ENCODE measurements at regions not wholly inside any gene's neighbourhood (a gene's known extent, or its start where the extent isn't known, plus 50 kb on each side); places are given as distances from the start of the nearest gene placed in this dataset.

DNA sequence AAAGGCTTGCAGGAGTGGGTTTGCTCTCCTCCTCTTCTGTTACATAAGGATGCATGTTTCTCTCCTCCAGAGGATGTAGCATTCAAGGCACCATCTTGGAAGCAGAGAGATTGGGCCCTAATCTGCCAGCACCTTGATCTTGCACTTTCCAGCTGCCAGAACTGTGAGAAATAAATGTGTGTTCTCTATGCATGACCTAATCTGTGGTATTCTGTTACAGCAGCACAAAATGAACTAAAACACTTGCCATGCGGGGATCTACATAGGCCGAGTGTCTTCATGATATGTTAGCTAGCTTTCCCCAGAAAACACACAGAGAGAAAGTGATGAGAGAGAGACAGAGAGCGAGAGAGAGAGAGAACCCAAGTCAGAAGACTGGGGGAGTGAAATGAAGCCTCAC lies 273.5 kb downstream of the UTP18 start:
- no peak overlapping the region for H3K9ac ChIP-seq (ENCODE audit: control insufficient read depth, extremely low read depth, insufficient read depth, low read length)
- no peak overlapping the region for H3K27ac ChIP-seq (ENCODE audit: control insufficient read depth, insufficient read depth, low read length)
- no peak overlapping the region for H2AFZ ChIP-seq (ENCODE audit: control insufficient read depth, low read length)
- H3K4me2 ChIP-seq (ENCODE audit: control insufficient read depth, extremely low read depth, insufficient read depth, low read depth, low read length): no peak overlapping the region
- no peaks in the 10 kb centered on the region for H3K9me1 ChIP-seq (ENCODE audit: control insufficient read depth, extremely low read depth, insufficient read depth, low read length)
- FAIRE-seq (no peak), DNase-seq (ENCODE audit: low read depth, low spot score) (no peak)
- H4K20me1 ChIP-seq (ENCODE audit: control insufficient read depth, extremely low read depth, insufficient read depth, low read length): no peaks in the 10 kb centered on the region
- H3K4me1 ChIP-seq (ENCODE audit: control insufficient read depth, extremely low read depth, insufficient read depth, low read length): no peaks in the 10 kb centered on the region
- dilution Hi-C loops (cut with MboI; ENCODE audit: extremely low pct_ligation_motif_present, low sequenced_read_pairs): no loop called here
- no peaks in the 10 kb centered on the region for H3K27me3 ChIP-seq (ENCODE audit: control insufficient read depth, extremely low read depth, insufficient read depth, low read length)
- H3K9me3 ChIP-seq (ENCODE audit: control insufficient read depth, low read depth, low read length): no peaks in the 10 kb centered on the region
- no peaks in the 10 kb centered on the region for H3K36me3 ChIP-seq (ENCODE audit: control insufficient read depth in 2 of 2, extremely low read depth in 1 of 2, insufficient read depth in 2 of 2, low read length in 2 of 2)
- H3K4me3 ChIP-seq (ENCODE audit: control insufficient read depth in 2 of 3, extremely low read depth in 1 of 3, insufficient read depth in 2 of 3, low read depth in 1 of 3, low read length in 3 of 3): no peak overlapping the region
- no peaks in the 10 kb centered on the region for H3K79me2 ChIP-seq (ENCODE audit: control insufficient read depth, insufficient read depth, low read length)
- no peak for TF ChIP-seq EZH2 (IDR thresholded peaks at IDR 0.05; ENCODE audit: low read length)
- TF ChIP-seq, protein P1, sequence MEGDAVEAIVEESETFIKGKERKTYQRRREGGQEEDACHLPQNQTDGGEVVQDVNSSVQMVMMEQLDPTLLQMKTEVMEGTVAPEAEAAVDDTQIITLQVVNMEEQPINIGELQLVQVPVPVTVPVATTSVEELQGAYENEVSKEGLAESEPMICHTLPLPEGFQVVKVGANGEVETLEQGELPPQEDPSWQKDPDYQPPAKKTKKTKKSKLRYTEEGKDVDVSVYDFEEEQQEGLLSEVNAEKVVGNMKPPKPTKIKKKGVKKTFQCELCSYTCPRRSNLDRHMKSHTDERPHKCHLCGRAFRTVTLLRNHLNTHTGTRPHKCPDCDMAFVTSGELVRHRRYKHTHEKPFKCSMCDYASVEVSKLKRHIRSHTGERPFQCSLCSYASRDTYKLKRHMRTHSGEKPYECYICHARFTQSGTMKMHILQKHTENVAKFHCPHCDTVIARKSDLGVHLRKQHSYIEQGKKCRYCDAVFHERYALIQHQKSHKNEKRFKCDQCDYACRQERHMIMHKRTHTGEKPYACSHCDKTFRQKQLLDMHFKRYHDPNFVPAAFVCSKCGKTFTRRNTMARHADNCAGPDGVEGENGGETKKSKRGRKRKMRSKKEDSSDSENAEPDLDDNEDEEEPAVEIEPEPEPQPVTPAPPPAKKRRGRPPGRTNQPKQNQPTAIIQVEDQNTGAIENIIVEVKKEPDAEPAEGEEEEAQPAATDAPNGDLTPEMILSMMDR (optimal IDR thresholded peaks at IDR 0.05 in 1 of 3, IDR thresholded peaks at IDR 0.05 in 1 of 3, conservative IDR thresholded peaks at IDR 0.05 in 1 of 3; ENCODE audit: extremely low read depth in 1 of 3, insufficient read depth in 2 of 3, low read length in 3 of 3): no peak

DNA sequence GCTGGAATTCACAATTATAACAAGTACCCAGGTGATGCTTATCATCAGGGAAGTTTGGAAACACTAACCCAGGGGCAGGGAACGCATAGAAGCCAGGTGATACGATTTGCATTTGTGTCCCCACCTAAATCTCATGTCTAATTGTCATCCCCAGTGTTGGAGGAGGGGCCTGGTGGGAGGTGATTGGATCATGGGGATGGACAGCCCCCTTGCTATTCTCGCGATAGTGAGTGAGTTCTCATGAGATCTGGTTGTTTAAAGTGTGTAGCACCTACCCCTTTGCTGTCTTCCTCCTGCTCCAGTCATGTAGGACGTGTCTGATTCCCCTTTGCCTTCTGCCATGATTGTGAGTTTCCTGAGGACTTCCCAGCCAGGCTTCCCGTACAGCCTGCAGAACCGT lies 276.3 kb downstream of the UTP18 start:
- Histone ChIP-seq H4K20me1 (ENCODE audit: control insufficient read depth, extremely low read depth, insufficient read depth, low read length) (no peaks in the 10 kb centered on the region), H3K4me1 (ENCODE audit: control insufficient read depth, extremely low read depth, insufficient read depth, low read length) (no peaks in the 10 kb centered on the region), H3K27me3 (ENCODE audit: control insufficient read depth, extremely low read depth, insufficient read depth, low read length) (no peaks in the 10 kb centered on the region), H3K9ac (ENCODE audit: control insufficient read depth, extremely low read depth, insufficient read depth, low read length) (no peak overlapping the region), H3K27ac (ENCODE audit: control insufficient read depth, insufficient read depth, low read length) (no peak overlapping the region), H3K4me2 (ENCODE audit: control insufficient read depth, extremely low read depth, insufficient read depth, low read depth, low read length) (no peak overlapping the region), H3K36me3 (ENCODE audit: control insufficient read depth in 2 of 2, extremely low read depth in 1 of 2, insufficient read depth in 2 of 2, low read length in 2 of 2) (no peaks in the 10 kb centered on the region), H3K79me2 (ENCODE audit: control insufficient read depth, insufficient read depth, low read length) (no peaks in the 10 kb centered on the region), H2AFZ (ENCODE audit: control insufficient read depth, low read length) (no peak overlapping the region), H3K9me1 (ENCODE audit: control insufficient read depth, extremely low read depth, insufficient read depth, low read length) (no peaks in the 10 kb centered on the region), H3K4me3 (ENCODE audit: control insufficient read depth in 2 of 3, extremely low read depth in 1 of 3, insufficient read depth in 2 of 3, low read depth in 1 of 3, low read length in 3 of 3) (no peak overlapping the region), H3K9me3 (ENCODE audit: control insufficient read depth, low read depth, low read length) (no peaks in the 10 kb centered on the region)
- dilution Hi-C loops (cut with MboI; ENCODE audit: extremely low pct_ligation_motif_present, low sequenced_read_pairs): no loop called here
- FAIRE-seq (no peak), DNase-seq (ENCODE audit: low read depth, low spot score) (no peak)
- TF ChIP-seq, protein P1 (optimal IDR thresholded peaks at IDR 0.05 in 1 of 3, IDR thresholded peaks at IDR 0.05 in 1 of 3, conservative IDR thresholded peaks at IDR 0.05 in 1 of 3; ENCODE audit: extremely low read depth in 1 of 3, insufficient read depth in 2 of 3, low read length in 3 of 3): no peak
- no peak for TF ChIP-seq EZH2 (IDR thresholded peaks at IDR 0.05; ENCODE audit: low read length)
